ENCODE measurements at regions not wholly inside any gene's neighbourhood (a gene's known extent, or its start where the extent isn't known, plus 50 kb on each side); places are given as distances from the start of the nearest gene placed in this dataset.

GRCh38 chr14:42229976-42230375, 623.3 kb downstream of the LRFN5 start:
- Histone ChIP-seq H3K18ac (ENCODE audit: low read depth, low read length) (no peak overlapping the region), H4K5ac (ENCODE audit: low read depth, low read length) (no peak overlapping the region), H2BK20ac (ENCODE audit: low read depth, low read length) (no peak overlapping the region), H3K79me1 (ENCODE audit: low read depth in 1 of 2, low read length in 2 of 2) (no peaks in the 10 kb centered on the region), H3K9me1 (ENCODE audit: insufficient read depth, low read length) (no peaks in the 10 kb centered on the region), H2BK5ac (ENCODE audit: low read depth, low read length, poor library complexity, severe bottlenecking) (no peak overlapping the region), H2AK9ac (replicated peaks; ENCODE audit: low read depth, low read length, poor library complexity) (no peak overlapping the region), H3K27ac (ENCODE audit: insufficient read depth, low read length) (no peak overlapping the region), H2BK120ac (ENCODE audit: low read depth, low read length) (no peak overlapping the region), H4K20me1 (ENCODE audit: insufficient read depth, low read length) (no peaks in the 10 kb centered on the region), H2BK15ac (ENCODE audit: low read depth, low read length) (no peak overlapping the region), H3K36me3 (ENCODE audit: control insufficient read depth, insufficient read depth, low read length) (no peaks in the 10 kb centered on the region), H3K9ac (ENCODE audit: low read depth, low read length) (no peak overlapping the region), H4K8ac (ENCODE audit: low read depth in 2 of 2, low read length in 2 of 2) (no peak overlapping the region), H3K56ac (ENCODE audit: extremely low read depth, insufficient read depth, low read length) (no peak overlapping the region), H2AK5ac (ENCODE audit: low read depth, low read length) (no peak overlapping the region), H3K23ac (ENCODE audit: low read depth, low read length) (no peak overlapping the region), H3K4me1 (ENCODE audit: control insufficient read depth, insufficient read depth, low read length) (no peaks in the 10 kb centered on the region), H3K4me3 (ENCODE audit: insufficient read depth, low read depth, low read length) (no peak overlapping the region), H4K91ac (ENCODE audit: insufficient read depth, low read depth, low read length) (no peak overlapping the region), H3K4ac (ENCODE audit: low read depth, low read length) (no peak overlapping the region), H3K9me3 (ENCODE audit: control insufficient read depth, insufficient read depth, low read length) (no peaks in the 10 kb centered on the region), H3K4me2 (ENCODE audit: low read depth, low read length) (no peak overlapping the region), H2AFZ (replicated peaks; ENCODE audit: low read length, poor library complexity) (no peak overlapping the region), H3K27me3 (ENCODE audit: control insufficient read depth, insufficient read depth, low read length) (no peaks in the 10 kb centered on the region), H3K14ac (replicated peaks; ENCODE audit: low read depth, low read length) (no peak overlapping the region)
- no peak for ATAC-seq (ENCODE audit: low read depth)
- WGBS, 2 experiments (ENCODE audit: extremely low coverage in 2 of 2, insufficient read length in 1 of 2): no CpG with 5 or more reads among the region's 3 CpGs
- in situ Hi-C loops (cut with MboI; ENCODE audit: low sequenced_read_pairs) (loop anchor here (10.0 kb wide), 1 partner anchor 775 kb away; no protein-coding TSS in a partner anchor), dilution Hi-C loops (cut with HindIII; ENCODE audit: low sequenced_read_pairs, unreplicated experiment) (no loop called here), intact Hi-C loops (cut with micrococcal nuclease) (no loop called here)
- no TSS peak for BruUV-seq (replicated peaks)
- no peak for TF ChIP-seq CEBPB (IDR thresholded peaks at IDR 0.05; ENCODE audit: low read depth, low read length)
- no peak for TF ChIP-seq NFE2L2 (IDR thresholded peaks at IDR 0.05; ENCODE audit: low read depth, low read length)
- TF ChIP-seq POLR2A (IDR thresholded peaks at IDR 0.05; ENCODE audit: low read depth, low read length): no peak
- no peak for TF ChIP-seq MAZ (IDR thresholded peaks at IDR 0.05; ENCODE audit: borderline replicate concordance, low read depth, low read length)
- no peak for TF ChIP-seq SMC3 (IDR thresholded peaks at IDR 0.05; ENCODE audit: low read depth, low read length)
- DNase-seq: no peak
- ChIA-PET CTCF (interaction anchor here (0.5 kb wide), 1 partner anchor 24 kb away, joined by 6 read pairs; no protein-coding TSS in a partner anchor), POLR2A (ENCODE audit: unreplicated experiment) (no interaction called here)
